ENCODE measurements at regions not wholly inside any gene's neighbourhood (a gene's known extent, or its start where the extent isn't known, plus 50 kb on each side); places are given as distances from the start of the nearest gene placed in this dataset.
"Not testable (repeated sequence)": the region's sequence is repeated elsewhere in the genome, so short reads cannot be mapped to it uniquely, and the experiment has no call there.

DNA sequence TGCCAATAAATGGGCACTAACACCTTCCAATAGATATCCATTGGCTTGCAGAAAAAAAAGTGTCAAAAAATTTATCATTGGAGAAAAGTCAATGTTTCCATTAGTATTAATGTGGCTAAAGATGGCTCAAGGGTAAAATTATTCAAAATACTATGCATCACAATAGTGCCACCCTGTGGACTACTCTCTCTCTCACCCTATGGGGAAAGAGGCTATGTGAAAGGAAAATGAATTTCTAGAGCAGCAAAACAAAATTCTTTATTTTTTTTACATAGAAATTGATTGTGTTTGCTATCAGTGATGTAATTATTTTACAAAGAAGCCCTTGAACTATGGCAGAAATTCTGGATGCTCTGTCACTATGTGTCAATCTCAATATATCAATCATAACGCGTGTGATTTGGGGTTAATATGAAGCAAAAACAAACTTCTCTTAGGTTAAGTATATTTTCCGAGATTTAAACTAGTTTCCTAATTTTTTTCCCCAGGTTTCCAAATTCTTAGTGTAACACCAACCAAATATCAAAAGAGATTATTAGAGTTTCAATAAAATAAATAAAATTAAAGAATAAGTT lies 193.9 kb downstream of the USP22 start:
- not testable (repeated sequence) for H3K9ac ChIP-seq (ENCODE audit: low read depth, low read length)

GRCh38 chr17:20851591-20852238 lies 191.1 kb downstream of the USP22 start:
- H3K4me1 ChIP-seq (ENCODE audit: control insufficient read depth, insufficient read depth, low read length): peaks cover 11% of the 10 kb centered on the region; the same call in 1 of the 2 replicates
- not testable (repeated sequence) for H3K36me3 ChIP-seq (ENCODE audit: control insufficient read depth, insufficient read depth, low read length); H3K27ac ChIP-seq (ENCODE audit: low read depth, low read length); H3K9ac ChIP-seq (ENCODE audit: low read depth, low read length); H3K9me3 ChIP-seq (ENCODE audit: control insufficient read depth, insufficient read depth, low read length); H3K27me3 ChIP-seq (ENCODE audit: control insufficient read depth, insufficient read depth, low read length)
- H3K4me3 ChIP-seq (ENCODE audit: low read depth, low read length): peak overlapping the region; percentile 77

More for the DNA sequence above, 193.9 kb downstream of the USP22 start:
- not testable (repeated sequence) for H3K9me3 ChIP-seq (ENCODE audit: control insufficient read depth, insufficient read depth, low read length); H3K36me3 ChIP-seq (ENCODE audit: control insufficient read depth, insufficient read depth, low read length); H3K27ac ChIP-seq (ENCODE audit: low read depth, low read length); H3K4me3 ChIP-seq (ENCODE audit: low read depth, low read length)
- Histone ChIP-seq H3K27me3 (ENCODE audit: control insufficient read depth, insufficient read depth, low read length) (peaks cover 15% of the 10 kb centered on the region), H3K4me1 (ENCODE audit: control insufficient read depth, insufficient read depth, low read length) (peaks cover 11% of the 10 kb centered on the region; the same call in 1 of the 2 replicates)

GRCh38 chr17:20852239-20852989 lies 190.4 kb downstream of the USP22 start:
- peak overlapping the region; percentile 77 for H3K4me3 ChIP-seq (ENCODE audit: low read depth, low read length)
- no peaks in the 10 kb centered on the region for H3K9me3 ChIP-seq (ENCODE audit: control insufficient read depth, insufficient read depth, low read length)
- peaks cover 6% of the 10 kb centered on the region for H3K27me3 ChIP-seq (ENCODE audit: control insufficient read depth, insufficient read depth, low read length)
- no peaks in the 10 kb centered on the region for H3K36me3 ChIP-seq (ENCODE audit: control insufficient read depth, insufficient read depth, low read length)
- H3K4me1 ChIP-seq (ENCODE audit: control insufficient read depth, insufficient read depth, low read length): peaks cover 11% of the 10 kb centered on the region; the same call in 1 of the 2 replicates
- peak overlapping the region; percentile 42 for H3K27ac ChIP-seq (ENCODE audit: low read depth, low read length)
- no peak overlapping the region; the same call in none of the 2 replicates for H3K9ac ChIP-seq (ENCODE audit: low read depth, low read length)

DNA sequence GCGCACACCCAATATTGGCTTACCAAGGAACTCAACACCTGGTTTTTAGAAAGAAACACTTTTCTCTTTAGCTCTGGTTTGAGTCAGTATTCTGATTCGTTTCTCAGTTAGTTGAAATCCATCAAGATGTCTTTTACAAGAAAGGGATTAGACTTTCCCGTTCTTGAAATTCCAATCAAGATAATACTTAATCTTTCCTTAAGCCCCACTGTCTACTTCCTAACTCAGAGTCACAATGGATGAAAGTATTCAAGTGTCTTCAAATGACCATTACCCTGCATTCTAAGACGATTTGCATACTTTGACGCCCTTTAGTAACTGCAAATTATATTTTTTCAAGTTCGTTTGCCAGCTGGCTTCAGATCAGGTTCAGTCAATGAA lies 189.8 kb downstream of the USP22 start:
- Histone ChIP-seq H3K36me3 (ENCODE audit: control insufficient read depth, insufficient read depth, low read length) (no peaks in the 10 kb centered on the region), H3K9ac (ENCODE audit: low read depth, low read length) (no peak overlapping the region), H3K4me1 (ENCODE audit: control insufficient read depth, insufficient read depth, low read length) (peaks cover 11% of the 10 kb centered on the region; the same call in 1 of the 2 replicates), H3K27ac (ENCODE audit: low read depth, low read length) (peak overlapping the region; percentile 42), H3K9me3 (ENCODE audit: control insufficient read depth, insufficient read depth, low read length) (no peaks in the 10 kb centered on the region), H3K27me3 (ENCODE audit: control insufficient read depth, insufficient read depth, low read length) (peaks cover 6% of the 10 kb centered on the region), H3K4me3 (ENCODE audit: low read depth, low read length) (peak overlapping the region; percentile 77)

- H3K4me1 ChIP-seq (ENCODE audit: control insufficient read depth, insufficient read depth, low read length): peaks cover 11% of the 10 kb centered on the region; the same call in 1 of the 2 replicates
- H3K36me3 ChIP-seq (ENCODE audit: control insufficient read depth, insufficient read depth, low read length); H3K4me3 ChIP-seq (ENCODE audit: low read depth, low read length); H3K9ac ChIP-seq (ENCODE audit: low read depth, low read length); H3K27ac ChIP-seq (ENCODE audit: low read depth, low read length); H3K27me3 ChIP-seq (ENCODE audit: control insufficient read depth, insufficient read depth, low read length); H3K9me3 ChIP-seq (ENCODE audit: control insufficient read depth, insufficient read depth, low read length): not testable (repeated sequence)
These were observed 186.8 kb downstream of the USP22 start for GRCh38 chr17:20855910-20856470.

- not testable (repeated sequence) for H3K4me1 ChIP-seq (ENCODE audit: control insufficient read depth, insufficient read depth, low read length); H3K9ac ChIP-seq (ENCODE audit: low read depth, low read length); H3K27ac ChIP-seq (ENCODE audit: low read depth, low read length); H3K4me3 ChIP-seq (ENCODE audit: low read depth, low read length); H3K9me3 ChIP-seq (ENCODE audit: control insufficient read depth, insufficient read depth, low read length); H3K27me3 ChIP-seq (ENCODE audit: control insufficient read depth, insufficient read depth, low read length); H3K36me3 ChIP-seq (ENCODE audit: control insufficient read depth, insufficient read depth, low read length)
These were observed 176.2 kb downstream of the USP22 start for GRCh38 chr17:20866444-20867209.

GRCh38 chr17:20867436-20867937 lies 175.3 kb downstream of the USP22 start:
- H3K27ac ChIP-seq (ENCODE audit: low read depth, low read length); H3K9me3 ChIP-seq (ENCODE audit: control insufficient read depth, insufficient read depth, low read length); H3K36me3 ChIP-seq (ENCODE audit: control insufficient read depth, insufficient read depth, low read length); H3K4me3 ChIP-seq (ENCODE audit: low read depth, low read length); H3K27me3 ChIP-seq (ENCODE audit: control insufficient read depth, insufficient read depth, low read length); H3K4me1 ChIP-seq (ENCODE audit: control insufficient read depth, insufficient read depth, low read length); H3K9ac ChIP-seq (ENCODE audit: low read depth, low read length): not testable (repeated sequence)

- Histone ChIP-seq H3K4me3 (ENCODE audit: low read depth, low read length) (peak overlapping the region; percentile 63), H3K9ac (ENCODE audit: low read depth, low read length) (peak overlapping the region; percentile 63; the same call in 1 of the 2 replicates)
- not testable (repeated sequence) for H3K9me3 ChIP-seq (ENCODE audit: control insufficient read depth, insufficient read depth, low read length); H3K36me3 ChIP-seq (ENCODE audit: control insufficient read depth, insufficient read depth, low read length); H3K27ac ChIP-seq (ENCODE audit: low read depth, low read length); H3K4me1 ChIP-seq (ENCODE audit: control insufficient read depth, insufficient read depth, low read length); H3K27me3 ChIP-seq (ENCODE audit: control insufficient read depth, insufficient read depth, low read length)
These were observed 174.7 kb downstream of the USP22 start for GRCh38 chr17:20867938-20868661.

DNA sequence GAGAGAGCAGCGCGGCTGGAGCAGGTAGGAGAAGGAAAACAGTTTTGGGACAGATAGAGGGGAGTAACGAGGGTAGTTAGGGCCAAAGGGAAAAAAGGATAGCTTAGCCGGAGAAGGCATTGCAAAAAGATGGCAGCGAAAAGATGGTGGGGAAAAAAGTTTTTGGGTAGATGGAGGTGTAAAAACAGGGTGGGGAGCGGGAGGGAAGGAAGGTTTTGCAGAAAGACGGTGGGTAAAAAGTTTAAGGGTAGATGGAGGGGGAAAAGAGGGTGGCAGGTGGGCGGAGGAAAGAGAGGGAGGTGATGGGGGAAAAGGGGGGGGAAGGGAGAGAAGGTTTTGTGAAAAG lies 174.2 kb downstream of the USP22 start:
- H3K27ac ChIP-seq (ENCODE audit: low read depth, low read length); H3K27me3 ChIP-seq (ENCODE audit: control insufficient read depth, insufficient read depth, low read length); H3K36me3 ChIP-seq (ENCODE audit: control insufficient read depth, insufficient read depth, low read length); H3K4me1 ChIP-seq (ENCODE audit: control insufficient read depth, insufficient read depth, low read length); H3K9me3 ChIP-seq (ENCODE audit: control insufficient read depth, insufficient read depth, low read length): not testable (repeated sequence)
- Histone ChIP-seq H3K9ac (ENCODE audit: low read depth, low read length) (peak overlapping the region; percentile 63; the same call in 1 of the 2 replicates), H3K4me3 (ENCODE audit: low read depth, low read length) (peak overlapping the region; percentile 63)

DNA sequence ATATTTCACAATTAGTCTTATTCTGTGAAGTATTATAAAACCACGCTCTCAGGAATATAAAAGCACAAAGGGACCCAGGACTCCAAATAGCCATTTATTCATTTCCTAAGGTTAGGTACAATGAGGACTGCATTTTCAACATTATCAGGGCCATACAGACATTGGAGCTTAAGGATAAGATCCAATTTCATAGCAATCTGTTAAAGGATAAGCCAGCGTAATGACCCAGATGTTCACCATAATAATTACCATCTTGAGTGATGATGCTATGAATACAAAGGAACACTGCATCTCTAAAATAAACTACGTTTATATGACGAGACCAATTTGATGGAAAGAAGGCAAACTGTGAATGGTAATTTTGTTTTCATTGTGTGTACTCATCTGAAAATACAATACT lies 169.6 kb downstream of the USP22 start:
- not testable (repeated sequence) for H3K9me3 ChIP-seq (ENCODE audit: control insufficient read depth, insufficient read depth, low read length); H3K4me1 ChIP-seq (ENCODE audit: control insufficient read depth, insufficient read depth, low read length); H3K4me3 ChIP-seq (ENCODE audit: low read depth, low read length); H3K27me3 ChIP-seq (ENCODE audit: control insufficient read depth, insufficient read depth, low read length); H3K27ac ChIP-seq (ENCODE audit: low read depth, low read length); H3K9ac ChIP-seq (ENCODE audit: low read depth, low read length); H3K36me3 ChIP-seq (ENCODE audit: control insufficient read depth, insufficient read depth, low read length)
